HEK293 (cell line): ENCODE measurements at regions not wholly inside any gene's neighbourhood (a gene's known extent, or its start where the extent isn't known, plus 50 kb on each side); places are given as distances from the start of the nearest gene placed in this dataset.

Source experiments
- ATF2 ChIP-seq: fragments of 450-650 bp; formaldehyde crosslinking; IDR thresholded peaks from 2 replicates; pipeline ENCODE4 v1.5.1; 2016; ENCODE audit warnings: missing biosample characterization, missing genetic modification characterization, low read depth
- CTCF ChIP-seq: fragments of 450-650 bp; formaldehyde crosslinking; IDR thresholded peaks from 2 replicates; pipeline ENCODE4 v1.5.1; 2016; ENCODE audit warnings: missing biosample characterization, missing genetic modification characterization
- MYNN ChIP-seq: fragments of 450-650 bp; formaldehyde crosslinking; IDR thresholded peaks from 2 replicates; pipeline ENCODE4 v1.5.1; 2016; ENCODE audit warnings: missing biosample characterization, missing genetic modification characterization, borderline replicate concordance
- PRDM4 ChIP-seq: fragments of 450-650 bp; formaldehyde crosslinking; IDR thresholded peaks from 2 replicates; pipeline ENCODE4 v1.5.1; 2017; ENCODE audit warnings: missing biosample characterization, missing genetic modification characterization
- ZBTB21 ChIP-seq: fragments of 450-650 bp; formaldehyde crosslinking; IDR thresholded peaks from 2 replicates; pipeline ENCODE4 v1.5.1; 2017; ENCODE audit warnings: missing biosample characterization, missing genetic modification characterization
- ZNF146 ChIP-seq: fragments of 450-650 bp; formaldehyde crosslinking; IDR thresholded peaks from 2 replicates; pipeline ENCODE4 v1.5.1; 2016; ENCODE audit warnings: missing biosample characterization, missing genetic modification characterization
- ZNF148 ChIP-seq: fragments of 450-650 bp; formaldehyde crosslinking; IDR thresholded peaks from 2 replicates; pipeline ENCODE4 v1.5.0; 2017; ENCODE audit warnings: missing biosample characterization, missing genetic modification characterization, borderline replicate concordance
- ZNF18 ChIP-seq: fragments of 450-650 bp; formaldehyde crosslinking; IDR thresholded peaks from 2 replicates; pipeline ENCODE4 v1.5.1; 2016; ENCODE audit warnings: missing biosample characterization, missing genetic modification characterization
- ZNF24 ChIP-seq: fragments of 450-650 bp; formaldehyde crosslinking; IDR thresholded peaks from 2 replicates; pipeline ENCODE4 v1.5.1; 2016; ENCODE audit warnings: missing biosample characterization, missing genetic modification characterization
- ZNF354C ChIP-seq: fragments of 450-650 bp; formaldehyde crosslinking; IDR thresholded peaks from 2 replicates; pipeline ENCODE4 v1.5.1; 2016; ENCODE audit warnings: missing biosample characterization, missing genetic modification characterization, low read depth, borderline replicate concordance
- ZNF514 ChIP-seq: fragments of 450-650 bp; formaldehyde crosslinking; IDR thresholded peaks from 2 replicates; pipeline ENCODE4 v1.5.1; 2016; ENCODE audit warnings: missing biosample characterization, missing genetic modification characterization
- ZSCAN16 ChIP-seq: fragments of 450-650 bp; formaldehyde crosslinking; IDR thresholded peaks from 2 replicates; pipeline ENCODE4 v1.5.1; 2016; ENCODE audit warnings: missing biosample characterization, missing genetic modification characterization

- TF ChIP-seq CTCF (tag by site-specific recombination) = no peak
- no peak for TF ChIP-seq ZNF24 (tag by site-specific recombination)
- no peak for TF ChIP-seq MYNN (tag by site-specific recombination)
- no peak for TF ChIP-seq ZNF514 (tag by site-specific recombination)
- TF ChIP-seq ZSCAN16 (tag by site-specific recombination) = no peak
- no peak for TF ChIP-seq PRDM4 (tag by site-specific recombination)
- TF ChIP-seq ZNF148 (tag by site-specific recombination) = no peak
- no peak for TF ChIP-seq ATF2
- no peak for TF ChIP-seq ZNF18 (tag by site-specific recombination)
- TF ChIP-seq ZNF146 (tag by site-specific recombination) = no peak
- no peak for TF ChIP-seq ZNF354C (tag by site-specific recombination)
- no peak for TF ChIP-seq ZBTB21 (tag by site-specific recombination)
Observed at GRCh38 chr12:118747771-118748170, 233.6 kb upstream of the SRRM4 start.
